Upper lobe of right lung (tissue), 1 donor: ENCODE measurements at regions not wholly inside any gene's neighbourhood (a gene's known extent, or its start where the extent isn't known, plus 50 kb on each side); places are given as distances from the start of the nearest gene placed in this dataset.

ENCODE experiments used
- ATAC-seq: fragments of 200-7000 bp; cut with Tn5 transposase; one replicate; pipeline ENCODE4 v1.9.1; 2020; ENCODE audit warnings: mild to moderate bottlenecking, moderate library complexity
- DNase-seq: peaks from one replicate; pipeline ENCODE4 v3.0.0-alpha.2; 2020
- H3K27ac ChIP-seq: fragments of 200-600 bp; one replicate; pipeline ENCODE4 v1.8.0; 2022
- H3K27me3 ChIP-seq: fragments of 200-600 bp; one replicate; pipeline ENCODE4 v1.8.0; 2022; ENCODE audit warnings: mild to moderate bottlenecking
- H3K36me3 ChIP-seq: fragments of 200-600 bp; one replicate; pipeline ENCODE4 v1.8.0; 2022
- H3K4me1 ChIP-seq: fragments of 200-600 bp; one replicate; pipeline ENCODE4 v1.8.0; 2022
- H3K4me3 ChIP-seq: fragments of 200-600 bp; one replicate; pipeline ENCODE4 v1.8.0; 2022; ENCODE audit warnings: mild to moderate bottlenecking
- H3K9me3 ChIP-seq: fragments of 200-600 bp; one replicate; pipeline ENCODE4 v1.8.0; 2022
- CTCF ChIP-seq: fragments of 200-600 bp; IDR thresholded peaks from one replicate; pipeline ENCODE4 v1.8.0; 2022; ENCODE audit warnings: antibody characterized with exemption
- intact Hi-C: fragments of 100-400 bp; cut with DNase I; formaldehyde crosslinking; loops from one replicate; pipeline ENCODE4 v1.11.0; 2022
- donor health status: DM: no; HTN: yes; CAD: no; lungs with severe emphysema.

DNA sequence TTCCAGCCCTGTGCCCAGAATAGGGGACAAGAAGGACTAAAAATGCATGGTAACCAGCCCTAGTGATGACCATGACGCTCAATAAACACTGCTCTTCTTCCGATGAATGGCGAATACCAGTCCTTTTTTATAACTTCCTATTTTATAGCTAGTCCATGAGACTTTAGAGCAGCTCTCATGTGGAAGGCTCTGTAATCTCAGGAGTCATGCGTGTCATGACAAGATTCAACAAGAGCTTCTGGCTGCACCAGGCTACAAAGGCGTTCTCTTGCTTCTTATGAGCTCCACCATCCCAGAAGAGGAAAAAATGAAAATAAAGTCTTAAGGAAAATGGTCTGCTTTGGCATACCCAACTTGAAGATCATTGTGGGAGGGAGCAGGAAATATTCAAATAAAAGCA is 141.0 kb downstream of the TMCO5A start:
- DNase-seq (no peak), ATAC-seq (no peak)
- Histone ChIP-seq H3K27me3 (no peaks in the 10 kb centered on the region), H3K9me3 (no peaks in the 10 kb centered on the region), H3K27ac (no peak overlapping the region), H3K36me3 (no peaks in the 10 kb centered on the region), H3K4me3 (no peak overlapping the region), H3K4me1 (peaks cover 18% of the 10 kb centered on the region)
- intact Hi-C loops, result no loop called here
- no peak for TF ChIP-seq CTCF

- TF ChIP-seq CTCF, result no peak
- intact Hi-C loops, result no loop called here
- ATAC-seq, result no peak
- H3K4me3 ChIP-seq, result no peak overlapping the region
- peaks cover 12% of the 10 kb centered on the region for H3K4me1 ChIP-seq
- H3K27ac ChIP-seq, result no peak overlapping the region
- no peak for DNase-seq
- H3K27me3 ChIP-seq, result no peaks in the 10 kb centered on the region
- no peaks in the 10 kb centered on the region for H3K36me3 ChIP-seq
- H3K9me3 ChIP-seq, result no peaks in the 10 kb centered on the region
These were observed 142.3 kb downstream of the TMCO5A start for GRCh38 chr15:38076786-38077185.

- no peak for ATAC-seq
- Histone ChIP-seq H3K27me3 (no peaks in the 10 kb centered on the region), H3K9me3 (no peaks in the 10 kb centered on the region), H3K4me1 (peaks cover 3% of the 10 kb centered on the region), H3K4me3 (no peak overlapping the region), H3K27ac (no peak overlapping the region), H3K36me3 (no peaks in the 10 kb centered on the region)
- DNase-seq, result no peak
- no peak for TF ChIP-seq CTCF
- intact Hi-C loops, result no loop called here
These were observed 144.8 kb downstream of the TMCO5A start for GRCh38 chr15:38079236-38079635.

DNA sequence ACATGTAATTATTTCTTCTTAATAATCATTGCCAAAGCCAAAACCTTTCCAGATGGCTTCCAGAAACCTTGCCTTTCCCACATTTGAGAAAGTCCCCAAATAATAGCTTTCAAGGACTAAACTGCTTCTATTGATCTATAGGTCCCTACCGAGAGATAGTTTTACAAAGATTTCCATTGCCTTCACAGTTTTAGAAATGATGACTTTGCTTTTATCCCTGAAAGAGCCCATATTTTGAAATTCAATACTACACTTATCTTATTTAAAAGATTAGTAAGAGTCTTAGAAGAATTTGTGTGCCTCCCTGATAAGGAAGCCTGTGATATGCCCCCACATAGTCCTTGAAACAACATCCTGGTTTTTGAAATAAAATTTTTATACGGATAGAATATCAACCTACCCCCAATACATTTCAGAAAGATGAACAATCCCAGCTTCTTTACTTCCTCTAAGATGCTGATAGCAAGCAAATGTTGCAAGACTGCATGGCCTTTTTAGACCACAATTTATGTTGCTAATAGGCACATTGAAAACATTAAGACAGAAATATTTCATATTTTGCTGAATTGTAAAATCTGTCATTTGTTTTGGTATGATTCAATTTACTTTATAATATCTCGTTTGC is 146.3 kb downstream of the TMCO5A start:
- ATAC-seq (no peak), DNase-seq (no peak)
- peaks cover 9% of the 10 kb centered on the region for H3K4me1 ChIP-seq
- no peak overlapping the region for H3K4me3 ChIP-seq
- H3K27ac ChIP-seq, result no peak overlapping the region
- intact Hi-C loops, result no loop called here
- no peaks in the 10 kb centered on the region for H3K9me3 ChIP-seq
- no peaks in the 10 kb centered on the region for H3K36me3 ChIP-seq
- TF ChIP-seq CTCF, result no peak
- no peaks in the 10 kb centered on the region for H3K27me3 ChIP-seq

GRCh38 chr15:38084289-38084688 is 149.8 kb downstream of the TMCO5A start:
- Histone ChIP-seq H3K27ac (no peak overlapping the region), H3K36me3 (no peaks in the 10 kb centered on the region), H3K27me3 (no peaks in the 10 kb centered on the region), H3K9me3 (no peaks in the 10 kb centered on the region), H3K4me1 (peaks cover 12% of the 10 kb centered on the region), H3K4me3 (no peak overlapping the region)
- no peak for TF ChIP-seq CTCF
- ATAC-seq, result peak; percentile 64
- intact Hi-C loops, result no loop called here
- no peak for DNase-seq

- intact Hi-C loops, result no loop called here
- Histone ChIP-seq H3K27me3 (no peaks in the 10 kb centered on the region), H3K9me3 (no peaks in the 10 kb centered on the region), H3K27ac (peak overlapping the region; percentile 45), H3K4me3 (no peak overlapping the region), H3K4me1 (peaks cover 9% of the 10 kb centered on the region), H3K36me3 (no peaks in the 10 kb centered on the region)
- ATAC-seq, result peak; percentile 65
- no peak for DNase-seq
- TF ChIP-seq CTCF, result no peak
These were observed 150.7 kb downstream of the TMCO5A start for GRCh38 chr15:38085114-38085513.
